Motor neuron (in vitro differentiated cells): ENCODE measurements at regions not wholly inside any gene's neighbourhood (a gene's known extent, or its start where the extent isn't known, plus 50 kb on each side); places are given as distances from the start of the nearest gene placed in this dataset.
"Not testable (repeated sequence)": the region's sequence is repeated elsewhere in the genome, so short reads cannot be mapped to it uniquely, and the experiment has no call there.

Experiments
- ATAC-seq, 8 experiments: fragments of 200-7000 bp; cut with Tn5 transposase; replicated peaks in 6 of 8; 2 replicates each; pipeline ENCODE4 v1.8.0; 2021; ENCODE audit warnings: mild to moderate bottlenecking in 8 of 8, moderate library complexity in 8 of 8
- H3K27ac ChIP-seq, 2 donors: fragments of 250-450 bp; sonication (Bioruptor Pico); 2 replicates each; pipeline ENCODE4 v1.9.0; 2021; ENCODE audit warnings: antibody characterized with exemption in 2 of 2, mild to moderate bottlenecking in 2 of 2, moderate library complexity in 1 of 2
- H3K4me1 ChIP-seq, 2 donors: fragments of 250-450 bp; sonication (Bioruptor Pico); replicated peaks in 1 of 2; 2 replicates each; pipeline ENCODE4 v1.6.1; 2021; ENCODE audit warnings: antibody characterized with exemption in 2 of 2, mild to moderate bottlenecking in 2 of 2, moderate library complexity in 1 of 2
- H3K4me3 ChIP-seq, 5 donors: fragments of 250-450 bp; sonication (Bioruptor Pico); 2 replicates each; pipeline ENCODE4 v1.9.0; 2021; ENCODE audit warnings: antibody characterized with exemption in 5 of 5, mild to moderate bottlenecking in 5 of 5, moderate library complexity in 4 of 5
- WGBS, 10 experiments: fragments of 450-650 bp; shearing (Covaris generic); methylation state at CpG; one replicate each; pipeline ENCODE4 v1.0.0; 2022; 5-methylcytosine and 5-hydroxymethylcytosine counted together
- in situ Hi-C, 9 experiments: fragments of 400-800 bp; cut with MboI; loops; one replicate each; pipeline ENCODE4 v1.15.0; 2021; ENCODE audit warnings: low sequenced_read_pairs in 9 of 9, low pct_unique_long_range_greater_than_20kb in 2 of 9; ENCODE audit not compliant: unreplicated experiment in 9 of 9

DNA sequence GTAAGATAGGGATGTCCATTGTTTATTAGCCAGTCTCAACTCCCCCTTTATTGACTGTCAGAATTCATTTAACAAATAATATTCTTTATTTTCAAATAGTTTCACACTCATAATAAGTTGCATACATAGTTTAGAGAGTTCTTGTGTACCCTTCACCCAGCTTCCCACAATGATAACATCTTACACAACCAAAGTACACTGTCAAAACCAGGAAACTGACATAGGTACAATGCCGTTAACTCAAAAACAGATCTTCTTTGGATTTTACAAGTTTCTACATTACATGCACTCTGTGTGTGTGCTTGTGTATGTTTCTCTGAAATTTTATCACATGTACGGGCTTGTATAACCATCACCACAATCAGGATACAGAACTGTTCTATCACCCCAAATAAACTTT lies 64.4 kb upstream of the IFNLR1 start:
- 80 to 100% (median 100%) methylated on average over 1 to 2 of the region's 2 CpGs; no CpG with 5 or more reads in 3 of the 10 experiments for WGBS, 10 experiments
- Histone ChIP-seq H3K27ac (no peak overlapping the region), H3K4me1 (no peaks in the 10 kb centered on the region), H3K4me3 (no peak overlapping the region)
- in situ Hi-C loops, result no loop called here
- ATAC-seq, result no peak

DNA sequence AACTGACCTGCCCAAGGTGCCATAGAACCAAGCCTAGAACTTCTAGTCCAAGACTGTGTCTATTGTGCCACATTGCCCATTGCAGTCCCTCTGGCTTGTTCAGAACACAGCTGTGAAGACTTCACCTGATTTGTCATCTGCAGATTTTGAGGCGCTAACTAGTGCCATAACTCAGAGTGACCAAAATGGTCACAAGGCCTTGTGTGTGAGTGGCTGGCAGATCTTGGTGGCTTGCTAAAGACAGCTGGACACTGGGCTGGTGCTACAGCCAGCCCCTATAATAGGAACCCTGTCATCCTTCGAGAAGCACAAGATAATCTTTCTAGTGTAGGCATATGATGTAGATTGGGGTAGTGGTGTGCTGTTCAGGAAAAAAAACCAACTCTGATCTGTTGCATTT lies 63.7 kb upstream of the IFNLR1 start:
- in situ Hi-C loops, result no loop called here
- WGBS, 10 experiments, result 57 to 90% (median 76%) methylated on average over 1 to 2 of the region's 2 CpGs; no CpG with 5 or more reads in 4 of the 10 experiments

DNA sequence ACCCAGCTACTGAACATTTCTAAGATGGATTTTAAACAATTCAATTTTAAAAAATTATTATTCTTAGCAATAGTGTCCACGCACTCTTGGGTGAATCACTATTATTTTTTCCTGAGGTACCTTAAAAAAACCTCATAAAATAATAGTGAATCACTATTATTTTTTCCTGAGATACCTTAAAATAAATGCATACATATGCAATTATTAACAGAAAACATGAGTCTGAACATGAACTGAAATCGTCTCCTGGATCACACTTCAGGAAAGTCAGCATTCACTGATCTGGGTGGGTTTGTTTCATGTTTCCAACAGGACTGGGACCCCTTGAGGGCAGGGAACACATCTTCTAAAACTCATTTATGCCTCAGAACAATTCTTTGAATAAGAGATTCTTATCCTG lies 63.1 kb upstream of the IFNLR1 start:
- Histone ChIP-seq H3K27ac (no peak overlapping the region), H3K4me1 (no peaks in the 10 kb centered on the region), H3K4me3 (no peak overlapping the region)
- in situ Hi-C loops, result no loop called here
- 73 to 100% (median 87%) methylated on average over 1 to 2 of the region's 2 CpGs; no CpG with 5 or more reads in 2 of the 10 experiments for WGBS, 10 experiments
- no peak for ATAC-seq

More for the DNA sequence above, 63.7 kb upstream of the IFNLR1 start:
- Histone ChIP-seq H3K4me3 (no peak overlapping the region), H3K4me1 (no peaks in the 10 kb centered on the region), H3K27ac (no peak overlapping the region)
- no peak for ATAC-seq

DNA sequence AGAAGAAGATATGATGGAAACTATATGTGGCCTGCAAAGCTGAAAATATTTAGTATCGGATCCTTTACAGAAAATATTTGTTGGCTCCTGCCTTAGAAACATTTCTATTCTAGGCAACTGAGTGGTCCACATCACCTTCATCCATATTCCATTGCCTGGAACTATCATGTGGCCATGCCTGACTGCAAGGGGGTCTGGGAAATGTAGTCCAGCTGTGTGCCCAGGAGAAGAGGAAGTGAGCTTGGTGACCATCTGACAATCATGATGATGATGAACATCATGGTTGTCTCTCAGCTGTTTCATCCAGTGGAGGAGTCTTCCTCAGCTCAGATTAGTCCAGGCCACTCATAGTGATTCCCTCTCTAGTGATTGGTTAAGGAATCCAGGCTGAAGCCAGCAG lies 61.8 kb upstream of the IFNLR1 start:
- in situ Hi-C loops, result no loop called here
- 80 to 100% (median 90%) methylated on average over 1 of the region's 1 CpG; no CpG with 5 or more reads in 3 of the 10 experiments for WGBS, 10 experiments
- Histone ChIP-seq H3K4me3 (no peak overlapping the region), H3K4me1 (no peaks in the 10 kb centered on the region), H3K27ac (no peak overlapping the region)
- ATAC-seq, result peak in 3 of 8 experiments; percentile 26 to 49 (median 44)

DNA sequence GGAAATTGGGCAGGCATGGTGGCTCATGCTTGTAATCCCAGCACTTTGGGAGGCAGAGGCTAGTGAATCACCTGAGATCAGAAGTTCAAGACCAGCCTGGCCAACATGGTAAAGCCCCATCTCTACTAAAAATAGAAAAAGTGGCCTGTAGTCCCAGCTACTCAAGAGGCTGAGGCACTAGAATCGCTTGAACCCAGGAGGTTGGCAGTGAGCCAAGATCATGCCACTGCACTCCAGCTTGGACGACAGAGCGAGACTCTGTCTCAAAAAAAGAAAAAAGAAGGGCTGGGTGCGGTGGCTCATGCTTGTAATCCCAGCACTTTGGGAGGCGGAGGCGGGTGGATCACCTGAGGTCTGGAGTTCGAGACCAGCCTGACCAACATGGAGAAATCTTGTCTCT lies 60.2 kb upstream of the IFNLR1 start:
- in situ Hi-C loops, result not testable (repeated sequence)

DNA sequence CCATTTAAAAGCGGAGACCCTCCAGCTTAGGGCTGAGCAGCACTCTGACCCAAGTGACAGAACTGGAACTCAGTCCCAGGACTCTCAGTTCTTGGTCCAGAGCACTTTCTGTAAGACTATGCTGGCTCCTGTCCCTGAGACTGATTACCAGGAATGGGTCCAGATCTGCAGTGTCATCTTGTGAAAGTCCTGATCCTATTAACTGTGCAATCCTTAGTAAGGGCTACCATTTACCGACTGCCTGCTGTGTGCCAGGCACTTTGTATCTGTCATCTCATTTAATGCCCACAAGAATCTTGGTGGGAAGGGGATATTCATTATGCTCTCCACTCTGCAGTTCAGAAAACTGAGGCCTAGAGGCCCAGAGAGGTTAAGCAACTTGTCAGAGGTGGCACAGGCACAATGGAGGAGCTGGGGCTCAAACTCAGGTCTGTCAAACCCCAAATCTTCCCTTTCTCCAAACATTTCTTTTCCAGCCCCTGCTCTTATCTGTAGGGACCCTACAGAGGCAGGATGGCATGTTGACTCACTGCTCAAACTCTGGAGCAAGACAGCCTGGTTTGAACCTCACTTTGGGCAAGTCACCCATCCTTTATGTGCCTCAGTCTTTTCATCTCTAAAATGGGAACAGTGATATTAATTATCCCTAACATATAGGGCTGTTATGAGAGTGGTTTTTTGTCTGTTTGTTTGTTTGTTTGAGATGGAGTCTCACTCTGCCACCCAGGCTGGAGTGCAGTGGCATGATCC lies 57.6 kb upstream of the IFNLR1 start:
- no peak for ATAC-seq
- in situ Hi-C loops, result no loop called here
- H3K4me1 ChIP-seq, result no peaks in the 10 kb centered on the region
- no peak overlapping the region for H3K27ac ChIP-seq
- WGBS, 10 experiments, result 17 to 100% (median 72%) methylated on average over 1 to 2 of the region's 2 CpGs; no CpG with 5 or more reads in 6 of the 10 experiments
- H3K4me3 ChIP-seq, result no peak overlapping the region

More for the DNA sequence above, 60.2 kb upstream of the IFNLR1 start:
- not testable (repeated sequence) for H3K4me3 ChIP-seq, H3K27ac ChIP-seq, H3K4me1 ChIP-seq, ATAC-seq
- WGBS, 10 experiments, result 68 to 90% (median 88%) methylated on average over 1 to 6 of the region's 7 CpGs; no CpG with 5 or more reads in 5 of the 10 experiments

DNA sequence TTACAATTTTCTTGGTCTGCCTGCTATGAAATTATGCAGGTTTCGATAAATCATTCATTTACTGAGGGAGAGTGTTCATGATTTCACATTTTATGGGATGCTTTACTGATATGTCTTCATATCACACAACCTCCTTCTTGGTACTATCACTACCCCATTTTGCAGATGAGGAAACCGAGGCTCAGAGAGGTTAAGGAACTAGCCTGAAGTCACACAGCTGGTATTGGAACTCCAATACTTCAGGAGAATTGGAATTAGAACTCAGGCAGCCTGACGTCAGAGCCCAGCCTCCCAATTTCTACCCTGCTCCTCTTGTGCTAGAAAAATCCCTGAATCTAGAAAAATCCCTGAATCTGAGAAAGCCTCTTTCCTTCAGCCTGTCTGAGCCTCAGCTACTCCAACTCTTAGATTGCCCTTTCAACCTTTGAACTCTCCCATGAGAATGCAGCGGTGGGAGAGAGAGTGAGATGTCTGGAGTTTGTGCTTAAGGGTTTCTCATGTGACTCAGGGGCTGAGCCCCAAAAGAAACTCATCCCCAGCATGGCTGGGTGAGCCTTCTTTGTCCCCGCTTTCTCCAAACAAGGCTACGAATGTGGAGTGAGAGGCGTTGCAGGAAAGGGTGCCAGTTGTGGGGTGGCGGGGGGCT lies 50.8 kb upstream of the IFNLR1 start:
- in situ Hi-C loops, result no loop called here
- Histone ChIP-seq H3K4me3 (no peak overlapping the region), H3K27ac (no peak overlapping the region), H3K4me1 (peaks cover 0 to 7% of the 10 kb centered on the region in 2 donors)
- no peak for ATAC-seq
- 0 to 100% (median 85%) methylated on average over 1 to 8 of the region's 8 CpGs for WGBS, 10 experiments

DNA sequence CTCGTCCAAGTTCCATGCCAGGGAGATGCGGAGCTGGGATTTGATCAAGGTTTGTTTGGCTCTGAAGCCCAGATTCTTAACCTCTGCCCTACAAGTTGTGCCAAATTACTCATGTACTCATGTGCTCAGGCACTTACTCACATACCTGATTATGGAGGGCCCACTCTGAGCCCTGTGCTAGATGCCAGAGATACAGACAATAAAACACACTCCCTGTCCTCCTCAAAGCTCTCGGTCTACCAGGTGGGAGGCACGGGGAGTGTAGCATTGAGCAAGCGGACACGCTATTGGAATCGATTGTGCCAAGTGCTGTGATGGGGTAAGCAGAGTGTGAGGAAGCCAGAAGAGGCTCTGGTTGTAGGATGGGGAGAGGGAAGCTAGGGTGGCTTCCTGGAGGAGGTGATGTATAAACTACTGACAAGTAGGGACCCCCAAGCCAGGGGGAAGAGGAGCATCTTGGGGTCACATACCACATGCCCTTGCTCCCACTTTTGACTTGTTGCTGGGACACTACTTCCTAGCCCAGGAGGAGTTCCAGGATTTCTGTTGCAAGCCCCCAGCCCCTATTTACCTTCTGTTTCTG lies 49.8 kb upstream of the IFNLR1 start:
- 17 to 100% (median 73%) methylated on average over 2 to 7 of the region's 7 CpGs; no CpG with 5 or more reads in 2 of the 10 experiments for whole genome bisulfite sequencing, 10 experiments
- in situ Hi-C loops, result no loop called here
- H3K4me1 ChIP-seq, result peaks cover 0 to 7% of the 10 kb centered on the region in 2 donors
- no peak overlapping the region for H3K4me3 ChIP-seq
- no peak overlapping the region for H3K27ac ChIP-seq
- peak in 3 of 8 experiments; percentile 11 to 63 (median 52) for ATAC-seq
